DND-41 (cell line): ENCODE measurements at regions not wholly inside any gene's neighbourhood (a gene's known extent, or its start where the extent isn't known, plus 50 kb on each side); places are given as distances from the start of the nearest gene placed in this dataset.

Experiments used
- EZH2 ChIP-seq: IDR thresholded peaks from 3 replicates; pipeline ENCODE4 v1.6.1; 2012; ENCODE audit warnings: borderline replicate concordance, low read depth, mild to moderate bottlenecking, moderate library complexity, low read length, inconsistent platforms; ENCODE audit not compliant: severe bottlenecking
- TF ChIP-seq, protein P1 (sequence below): IDR thresholded peaks from 2 replicates; pipeline ENCODE4 v1.5.1; 2012; ENCODE audit warnings: borderline replicate concordance, low read length, moderate library complexity, mild to moderate bottlenecking; ENCODE audit not compliant: poor library complexity, severe bottlenecking; ENCODE audit errors: extremely low read depth

DNA sequence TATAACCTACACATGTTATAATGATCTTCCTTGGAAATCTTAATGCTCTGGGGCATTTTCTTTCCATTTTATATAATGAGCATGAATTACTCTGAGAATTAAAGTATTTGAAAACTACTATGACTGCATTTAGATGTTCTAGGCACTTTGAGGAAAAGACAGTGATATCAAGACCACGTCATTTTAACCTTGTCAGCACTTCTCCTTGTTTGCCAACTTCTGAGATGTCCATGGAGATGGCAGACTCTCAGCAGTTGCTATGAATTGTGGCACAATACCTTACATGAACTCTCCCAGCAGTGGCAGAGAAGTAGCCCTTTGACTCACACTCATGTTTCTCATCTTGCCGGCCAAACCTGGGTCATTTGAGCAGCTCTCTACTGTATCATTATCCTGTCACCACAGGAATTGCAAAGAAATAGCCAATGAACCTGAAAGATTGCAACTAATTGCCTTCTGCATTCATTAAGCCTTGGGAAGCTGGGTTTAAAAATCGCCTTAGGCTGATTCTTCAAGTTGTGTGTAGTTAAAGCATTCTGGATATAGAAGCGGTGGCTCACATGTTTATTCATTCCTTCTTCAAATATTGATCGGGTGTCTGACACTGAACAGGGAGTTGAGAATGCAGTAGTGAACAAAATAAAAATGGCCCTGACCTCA lies 272.2 kb upstream of the CFAP20DC start:
- TF ChIP-seq, protein P1, sequence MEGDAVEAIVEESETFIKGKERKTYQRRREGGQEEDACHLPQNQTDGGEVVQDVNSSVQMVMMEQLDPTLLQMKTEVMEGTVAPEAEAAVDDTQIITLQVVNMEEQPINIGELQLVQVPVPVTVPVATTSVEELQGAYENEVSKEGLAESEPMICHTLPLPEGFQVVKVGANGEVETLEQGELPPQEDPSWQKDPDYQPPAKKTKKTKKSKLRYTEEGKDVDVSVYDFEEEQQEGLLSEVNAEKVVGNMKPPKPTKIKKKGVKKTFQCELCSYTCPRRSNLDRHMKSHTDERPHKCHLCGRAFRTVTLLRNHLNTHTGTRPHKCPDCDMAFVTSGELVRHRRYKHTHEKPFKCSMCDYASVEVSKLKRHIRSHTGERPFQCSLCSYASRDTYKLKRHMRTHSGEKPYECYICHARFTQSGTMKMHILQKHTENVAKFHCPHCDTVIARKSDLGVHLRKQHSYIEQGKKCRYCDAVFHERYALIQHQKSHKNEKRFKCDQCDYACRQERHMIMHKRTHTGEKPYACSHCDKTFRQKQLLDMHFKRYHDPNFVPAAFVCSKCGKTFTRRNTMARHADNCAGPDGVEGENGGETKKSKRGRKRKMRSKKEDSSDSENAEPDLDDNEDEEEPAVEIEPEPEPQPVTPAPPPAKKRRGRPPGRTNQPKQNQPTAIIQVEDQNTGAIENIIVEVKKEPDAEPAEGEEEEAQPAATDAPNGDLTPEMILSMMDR = no peak
- TF ChIP-seq EZH2 = no peak
